ENCODE measurements at regions not wholly inside any gene's neighbourhood (a gene's known extent, or its start where the extent isn't known, plus 50 kb on each side); places are given as distances from the start of the nearest gene placed in this dataset.

DNA sequence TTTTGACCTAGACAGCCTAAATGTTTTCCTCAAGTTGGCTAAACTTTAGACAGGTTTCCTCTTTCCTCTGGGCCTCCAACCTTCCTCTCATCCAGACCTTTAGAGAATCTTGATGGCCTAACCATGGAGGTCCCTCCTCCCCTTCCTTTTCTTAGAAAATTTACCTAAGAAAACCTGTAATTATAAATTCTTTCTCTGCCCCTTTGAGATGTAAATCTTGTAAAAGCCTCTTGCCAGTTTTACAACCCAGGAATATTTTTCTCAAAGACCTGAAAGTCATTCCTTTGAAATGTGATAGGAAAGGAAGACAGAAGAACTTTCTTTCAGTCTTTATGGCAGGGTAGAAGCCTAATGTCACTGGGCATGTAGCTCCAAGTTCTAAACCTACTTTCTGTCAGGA lies 1752.6 kb upstream of the C9orf72 start:
- H3K9ac ChIP-seq (ENCODE audit: insufficient read depth, low read depth, low read length): no peak overlapping the region
- intact Hi-C loops (cut with micrococcal nuclease; ENCODE audit: unreplicated experiment) (no loop called here), in situ Hi-C loops (cut with HindIII; ENCODE audit: extremely low pct_ligation_motif_present, low pct_unique_long_range_greater_than_20kb) (no loop called here)
- ATAC-seq (no peak), FAIRE-seq (no peak), DNase-seq (ENCODE audit: low spot score) (no peak)
- H3K9me3 ChIP-seq (ENCODE audit: low read length): no peaks in the 10 kb centered on the region
- no TSS peak for BruUV-seq (replicated peaks)
- TF ChIP-seq, protein P1, sequence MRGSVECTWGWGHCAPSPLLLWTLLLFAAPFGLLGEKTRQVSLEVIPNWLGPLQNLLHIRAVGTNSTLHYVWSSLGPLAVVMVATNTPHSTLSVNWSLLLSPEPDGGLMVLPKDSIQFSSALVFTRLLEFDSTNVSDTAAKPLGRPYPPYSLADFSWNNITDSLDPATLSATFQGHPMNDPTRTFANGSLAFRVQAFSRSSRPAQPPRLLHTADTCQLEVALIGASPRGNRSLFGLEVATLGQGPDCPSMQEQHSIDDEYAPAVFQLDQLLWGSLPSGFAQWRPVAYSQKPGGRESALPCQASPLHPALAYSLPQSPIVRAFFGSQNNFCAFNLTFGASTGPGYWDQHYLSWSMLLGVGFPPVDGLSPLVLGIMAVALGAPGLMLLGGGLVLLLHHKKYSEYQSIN (CRISPR knock-in tag; IDR thresholded peaks at IDR 0.05; ENCODE audit: borderline replicate concordance): no peak
- TF ChIP-seq, protein P2, sequence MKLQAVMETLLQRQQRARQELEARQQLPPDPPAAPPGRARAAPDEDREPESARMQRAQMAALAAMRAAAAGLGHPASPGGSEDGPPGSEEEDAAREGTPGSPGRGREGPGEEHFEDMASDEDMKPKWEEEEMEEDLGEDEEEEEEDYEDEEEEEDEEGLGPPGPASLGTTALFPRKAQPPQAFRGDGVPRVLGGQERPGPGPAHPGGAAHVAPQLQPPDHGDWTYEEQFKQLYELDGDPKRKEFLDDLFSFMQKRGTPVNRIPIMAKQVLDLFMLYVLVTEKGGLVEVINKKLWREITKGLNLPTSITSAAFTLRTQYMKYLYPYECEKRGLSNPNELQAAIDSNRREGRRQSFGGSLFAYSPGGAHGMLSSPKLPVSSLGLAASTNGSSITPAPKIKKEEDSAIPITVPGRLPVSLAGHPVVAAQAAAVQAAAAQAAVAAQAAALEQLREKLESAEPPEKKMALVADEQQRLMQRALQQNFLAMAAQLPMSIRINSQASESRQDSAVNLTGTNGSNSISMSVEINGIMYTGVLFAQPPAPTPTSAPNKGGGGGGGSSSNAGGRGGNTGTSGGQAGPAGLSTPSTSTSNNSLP (IDR thresholded peaks at IDR 0.05; ENCODE audit: low read depth, low read length): no peak
- TF ChIP-seq YEATS4 (CRISPR knock-in tag; IDR thresholded peaks at IDR 0.05; ENCODE audit: borderline replicate concordance): no peak
- TF ChIP-seq DMAP1 (CRISPR knock-in tag; IDR thresholded peaks at IDR 0.05): no peak
- TF ChIP-seq HMG20B (CRISPR knock-in tag; conservative IDR thresholded peaks at IDR 0.05): no peak
- TF ChIP-seq MATR3 (CRISPR knock-in tag; IDR thresholded peaks at IDR 0.05): no peak
- TF ChIP-seq, protein P3, sequence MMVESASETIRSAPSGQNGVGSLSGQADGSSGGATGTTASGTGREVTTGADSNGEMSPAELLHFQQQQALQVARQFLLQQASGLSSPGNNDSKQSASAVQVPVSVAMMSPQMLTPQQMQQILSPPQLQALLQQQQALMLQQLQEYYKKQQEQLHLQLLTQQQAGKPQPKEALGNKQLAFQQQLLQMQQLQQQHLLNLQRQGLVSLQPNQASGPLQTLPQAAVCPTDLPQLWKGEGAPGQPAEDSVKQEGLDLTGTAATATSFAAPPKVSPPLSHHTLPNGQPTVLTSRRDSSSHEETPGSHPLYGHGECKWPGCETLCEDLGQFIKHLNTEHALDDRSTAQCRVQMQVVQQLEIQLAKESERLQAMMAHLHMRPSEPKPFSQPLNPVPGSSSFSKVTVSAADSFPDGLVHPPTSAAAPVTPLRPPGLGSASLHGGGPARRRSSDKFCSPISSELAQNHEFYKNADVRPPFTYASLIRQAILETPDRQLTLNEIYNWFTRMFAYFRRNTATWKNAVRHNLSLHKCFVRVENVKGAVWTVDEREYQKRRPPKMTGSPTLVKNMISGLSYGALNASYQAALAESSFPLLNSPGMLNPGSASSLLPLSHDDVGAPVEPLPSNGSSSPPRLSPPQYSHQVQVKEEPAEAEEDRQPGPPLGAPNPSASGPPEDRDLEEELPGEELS (CRISPR knock-in tag; IDR thresholded peaks at IDR 0.05): no peak
- no peak for TF ChIP-seq KDM5B (CRISPR knock-in tag; IDR thresholded peaks at IDR 0.05; ENCODE audit: borderline replicate concordance)
- TF ChIP-seq IRX3 (CRISPR knock-in tag; IDR thresholded peaks at IDR 0.05; ENCODE audit: borderline replicate concordance, low read depth): no peak
- CTCF ChIA-PET (ENCODE audit: low intra/inter-chr PET ratio, low total read pairs): no interaction called here
- no peaks in the 10 kb centered on the region for H3K27me3 ChIP-seq (ENCODE audit: control insufficient read depth in 1 of 2, insufficient read depth in 2 of 2, low read length in 2 of 2)
- POLR2A ChIA-PET: no interaction called here
- H3K4me2 ChIP-seq (ENCODE audit: low read depth, low read length): no peak overlapping the region
- no peak overlapping the region for H2AFZ ChIP-seq (ENCODE audit: low read length)
- H4K20me1 ChIP-seq (ENCODE audit: insufficient read depth, low read length): no peaks in the 10 kb centered on the region
- no peak overlapping the region for H3K27ac ChIP-seq (ENCODE audit: extremely low read length, insufficient read depth, low read length)
- H3K4me1 ChIP-seq (ENCODE audit: insufficient read depth, low read length): no peaks in the 10 kb centered on the region
- H3K4me3 ChIP-seq (replicated peaks in 1 of 3; ENCODE audit: insufficient read depth in 1 of 3, low read depth in 2 of 3, low read length in 3 of 3): no peak overlapping the region
- H3K36me3 ChIP-seq (replicated peaks in 1 of 2; ENCODE audit: control insufficient read depth in 1 of 2, insufficient read depth in 2 of 2, low read length in 2 of 2): no peaks in the 10 kb centered on the region
- H3K79me2 ChIP-seq (ENCODE audit: insufficient read depth, low read length): no peaks in the 10 kb centered on the region
